Osteoblast (primary cell): ENCODE measurements at regions not wholly inside any gene's neighbourhood (a gene's known extent, or its start where the extent isn't known, plus 50 kb on each side); places are given as distances from the start of the nearest gene placed in this dataset.

Source experiments
- DNase-seq: peaks from one replicate; pipeline ENCODE4 v3.0.0; 2011; ENCODE audit warnings: low spot score, mixed read lengths; ENCODE audit not compliant: insufficient read length; ENCODE audit errors: missing footprints
- H2AFZ ChIP-seq: 2 replicates; pipeline ENCODE4 v1.6.0; 2011; ENCODE audit warnings: mild to moderate bottlenecking, low read length
- H3K27ac ChIP-seq: 2 replicates; pipeline ENCODE4 v1.5.1; 2011; ENCODE audit warnings: mild to moderate bottlenecking, low read depth, low read length, moderate library complexity
- H3K27me3 ChIP-seq: 2 replicates; pipeline ENCODE4 v1.6.0; 2012; ENCODE audit warnings: mild to moderate bottlenecking, control low read depth, inconsistent platforms, low read length, moderate library complexity; ENCODE audit not compliant: insufficient read depth
- H3K36me3 ChIP-seq: 2 replicates; pipeline ENCODE4 v1.5.1; 2011; ENCODE audit warnings: mild to moderate bottlenecking, low read length, control low read depth, moderate library complexity; ENCODE audit not compliant: insufficient read depth
- H3K4me1 ChIP-seq: 2 replicates; pipeline ENCODE4 v1.5.1; 2011; ENCODE audit warnings: mild to moderate bottlenecking, low read length, control low read depth, moderate library complexity; ENCODE audit not compliant: insufficient read depth
- H3K4me2 ChIP-seq: 2 replicates; pipeline ENCODE4 v1.6.0; 2011; ENCODE audit warnings: mild to moderate bottlenecking, low read length; ENCODE audit not compliant: insufficient read depth
- H3K4me3 ChIP-seq: fragments of 200-600 bp; sonication (generic); 3 replicates; pipeline ENCODE4 v1.5.1; 2012; ENCODE audit warnings: mild to moderate bottlenecking, low read length, inconsistent platforms; ENCODE audit not compliant: insufficient read depth
- H3K79me2 ChIP-seq: 2 replicates; pipeline ENCODE4 v1.6.0; 2012; ENCODE audit warnings: mild to moderate bottlenecking, low read length, control low read depth, inconsistent platforms; ENCODE audit not compliant: insufficient read depth
- H3K9me3 ChIP-seq: 2 replicates; pipeline ENCODE4 v1.5.1; 2011; ENCODE audit warnings: low read depth, low read length, control low read depth
- H4K20me1 ChIP-seq: 2 replicates; pipeline ENCODE4 v1.6.0; 2012; ENCODE audit warnings: mild to moderate bottlenecking, low read length, control low read depth; ENCODE audit not compliant: insufficient read depth
- CTCF ChIP-seq: IDR thresholded peaks from 2 replicates; pipeline ENCODE4 v1.5.1; 2011; ENCODE audit warnings: mild to moderate bottlenecking, low read depth, low read length, moderate library complexity; ENCODE audit errors: extremely low read depth

GRCh38 chr4:164204434-164204833, 549.5 kb upstream of the SMIM31 start:
- Histone ChIP-seq H3K4me3 (no peak overlapping the region), H3K9me3 (no peaks in the 10 kb centered on the region), H4K20me1 (no peaks in the 10 kb centered on the region), H3K79me2 (no peaks in the 10 kb centered on the region), H3K27ac (peak overlapping the region; percentile 60), H3K36me3 (no peaks in the 10 kb centered on the region), H3K4me1 (peaks cover 5% of the 10 kb centered on the region), H2AFZ (no peak overlapping the region), H3K27me3 (no peaks in the 10 kb centered on the region), H3K4me2 (no peak overlapping the region)
- DNase-seq, result peak; percentile 23
- no peak for TF ChIP-seq CTCF

- no peak overlapping the region for H3K4me3 ChIP-seq
- H3K27me3 ChIP-seq, result no peaks in the 10 kb centered on the region
- no peak overlapping the region for H3K4me2 ChIP-seq
- no peaks in the 10 kb centered on the region for H3K79me2 ChIP-seq
- no peak for DNase-seq
- no peak for TF ChIP-seq CTCF
- no peaks in the 10 kb centered on the region for H3K36me3 ChIP-seq
- H2AFZ ChIP-seq, result no peak overlapping the region
- H3K9me3 ChIP-seq, result no peaks in the 10 kb centered on the region
- no peaks in the 10 kb centered on the region for H4K20me1 ChIP-seq
- peaks cover 5% of the 10 kb centered on the region for H3K4me1 ChIP-seq
- no peak overlapping the region for H3K27ac ChIP-seq
Observed at GRCh38 chr4:164207460-164207859, 546.5 kb upstream of the SMIM31 start.

- no peak overlapping the region for H2AFZ ChIP-seq
- TF ChIP-seq CTCF, result no peak
- no peaks in the 10 kb centered on the region for H3K36me3 ChIP-seq
- H4K20me1 ChIP-seq, result no peaks in the 10 kb centered on the region
- H3K27me3 ChIP-seq, result no peaks in the 10 kb centered on the region
- no peak overlapping the region for H3K4me3 ChIP-seq
- H3K9me3 ChIP-seq, result no peaks in the 10 kb centered on the region
- H3K4me1 ChIP-seq, result no peaks in the 10 kb centered on the region
- no peaks in the 10 kb centered on the region for H3K79me2 ChIP-seq
- no peak overlapping the region for H3K27ac ChIP-seq
- no peak overlapping the region for H3K4me2 ChIP-seq
- no peak for DNase-seq
Observed at GRCh38 chr4:164210377-164210776, 543.6 kb upstream of the SMIM31 start.

- Histone ChIP-seq H3K9me3 (no peaks in the 10 kb centered on the region), H3K4me3 (no peak overlapping the region), H3K4me2 (no peak overlapping the region), H3K4me1 (no peaks in the 10 kb centered on the region), H3K27me3 (no peaks in the 10 kb centered on the region), H2AFZ (no peak overlapping the region), H3K79me2 (no peaks in the 10 kb centered on the region), H4K20me1 (no peaks in the 10 kb centered on the region), H3K27ac (no peak overlapping the region), H3K36me3 (no peaks in the 10 kb centered on the region)
- no peak for DNase-seq
- no peak for TF ChIP-seq CTCF
Observed at GRCh38 chr4:164212134-164212533, 541.8 kb upstream of the SMIM31 start.
